Heart left ventricle (tissue), 16 donors: ENCODE measurements at regions not wholly inside any gene's neighbourhood (a gene's known extent, or its start where the extent isn't known, plus 50 kb on each side); places are given as distances from the start of the nearest gene placed in this dataset.

Experiments used
- ATAC-seq, 4 donors: fragments of 200-7000 bp; cut with Tn5 transposase; one replicate each; pipeline ENCODE4 v1.9.1; 2020 to 2022; ENCODE audit warnings: moderate library complexity in 4 of 4, mild to moderate bottlenecking in 3 of 4, moderate number of reproducible peaks in 1 of 4
- DNase-seq, 5 donors: peaks; one replicate each; pipeline ENCODE4 v3.0.0-alpha.2; 2020
- H3K27ac ChIP-seq, 12 donors: fragments of 200-600 bp; sonication (generic) in 4 of 12; one replicate each; pipeline versions ENCODE4 v1.5.0 to v1.8.0; 2016 to 2022; ENCODE audit warnings: mild to moderate bottlenecking in 2 of 12
- H3K27me3 ChIP-seq, 9 donors: fragments of 200-600 bp; sonication (generic) in 2 of 9; one replicate each; pipeline versions ENCODE4 v1.5.1 to v1.8.0; 2016 to 2022; ENCODE audit warnings: mild to moderate bottlenecking in 3 of 9
- H3K36me3 ChIP-seq, 9 donors: fragments of 200-600 bp; sonication (generic) in 2 of 9; one replicate each; pipeline versions ENCODE4 v1.5.0 to v1.8.0; 2018 to 2022; ENCODE audit warnings: mild to moderate bottlenecking in 2 of 9
- H3K4me1 ChIP-seq, 12 donors: fragments of 200-600 bp; sonication (generic) in 4 of 12; one replicate each; pipeline versions ENCODE4 v1.5.0 to v1.8.0; 2016 to 2022; ENCODE audit warnings: mild to moderate bottlenecking in 3 of 12
- H3K4me3 ChIP-seq, 12 donors: fragments of 200-600 bp; sonication (generic) in 4 of 12; one replicate each; pipeline versions ENCODE4 v1.5.0 to v1.8.0; 2017 to 2022; ENCODE audit warnings: mild to moderate bottlenecking in 9 of 12, moderate library complexity in 4 of 12
- H3K9me3 ChIP-seq, 12 donors: fragments of 200-600 bp; sonication (generic) in 4 of 12; one replicate each; pipeline versions ENCODE4 v1.5.0 to v1.8.0; 2016 to 2022; ENCODE audit warnings: mild to moderate bottlenecking in 1 of 12
- POLR2A ChIP-seq, 2 donors: fragments of 450-650 bp; IDR thresholded peaks; one replicate each; pipeline ENCODE4 v1.6.1; 2017; ENCODE audit warnings: antibody characterized with exemption in 2 of 2, mild to moderate bottlenecking in 2 of 2, moderate library complexity in 2 of 2
- WGBS, 4 donors: extraction: QIAGEN DNeasy Blood & Tissue Kit in 2 of 4; methylation state at CpG; one replicate each; pipeline versions ENCODE4 v1.1.5 to v1.1.7; 2013 to 2018; 5-methylcytosine and 5-hydroxymethylcytosine counted together
- intact Hi-C, 10 donors: fragments of 100-400 bp; cut with DNase I; formaldehyde crosslinking; loops; one replicate each; pipeline versions ENCODE4 v1.11.1 to v1.14.2; 2022
- TF ChIP-seq, protein P1 (sequence below), 12 donors: fragments of 200-600 bp; sonication (generic) in 4 of 12; IDR thresholded peaks; one replicate each; pipeline versions ENCODE4 v1.5.0 to v1.8.0; 2018 to 2022; ENCODE audit warnings: antibody characterized with exemption in 12 of 12, mild to moderate bottlenecking in 5 of 12
- donor health status: ischemic (EF 13 %, LVEDD 7.1; RV severe dilation, severe dysfunction).
- donor health status: healthy with polysubstance abuse.
- donor health status: DM: no; HTN: yes; CAD: no.
- donor health status: DM: no; HTN: no; CAD: no.
- donor health status: ischemic (EF 25% LVEDD 6.9; RV normal size, moderate dysfunction).
- donor health status: ischemic (EF 25% LVEDD 5.7; RV mildly dilated, moderate dysfunction).
- donor health status: healthy.
- donor health status: DM: yes; HTN: yes; CAD: no.
- donor health status: ischemic (EF 35%, LVEDD 5.7; RV mildly dilated, moderate dysfunction).
- donor health status: nonischemic (EF 11% LVEDD 7.7; RV severe dilation, severe dysfunction).
- donor health status: DM: yes; HTN: yes; CAD: no.
- donor health status: PGD.
- donor health status: ischemic (EF 29% LVEDD 5.4; RV normal size, mild dysfunction).
- donor health status: nonischemic (EF 23%, LVEDD 6.1; RV moderate dilation, normal function).

DNA sequence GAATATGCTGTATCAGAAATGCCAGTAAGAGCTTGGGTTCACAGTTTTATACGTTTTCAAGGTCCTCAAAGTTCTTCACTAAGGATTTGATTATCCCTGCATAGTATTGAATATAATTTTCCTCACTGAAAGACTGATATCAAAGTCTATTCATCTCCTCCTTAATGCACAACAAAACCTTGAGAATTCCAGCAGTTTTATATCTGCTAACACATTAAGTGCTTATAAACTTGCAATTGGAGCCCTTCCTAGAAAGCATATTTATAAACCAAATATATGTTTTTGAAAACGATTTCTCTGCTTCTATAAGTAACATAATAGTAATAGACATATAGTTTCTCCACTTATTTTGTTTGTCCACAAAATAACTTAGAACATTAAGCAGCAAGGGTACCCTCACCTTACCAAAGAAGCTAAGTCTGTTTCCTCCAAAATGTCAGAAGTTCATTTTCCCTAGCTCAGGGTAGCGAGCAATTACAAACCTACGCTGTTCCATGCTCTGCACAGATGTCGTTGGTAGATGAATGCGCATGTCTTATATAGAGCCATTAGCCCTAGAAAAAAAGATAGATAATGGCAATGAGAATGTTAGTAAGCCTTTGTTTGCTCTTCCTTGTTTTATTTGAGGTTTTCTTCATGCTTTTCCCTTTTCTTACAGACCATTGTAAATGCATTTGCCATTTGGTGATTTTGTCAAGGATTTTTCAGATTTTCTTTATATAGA, 213.2 kb downstream of the RBM43 start:
- Histone ChIP-seq H3K4me3 (no peak overlapping the region), H3K4me1 (no peaks in the 10 kb centered on the region), H3K9me3 (peaks cover 0 to 5% (median 0%) of the 10 kb centered on the region in 12 donors), H3K27me3 (no peaks in the 10 kb centered on the region), H3K36me3 (no peaks in the 10 kb centered on the region), H3K27ac (no peak overlapping the region)
- TF ChIP-seq, protein P1, sequence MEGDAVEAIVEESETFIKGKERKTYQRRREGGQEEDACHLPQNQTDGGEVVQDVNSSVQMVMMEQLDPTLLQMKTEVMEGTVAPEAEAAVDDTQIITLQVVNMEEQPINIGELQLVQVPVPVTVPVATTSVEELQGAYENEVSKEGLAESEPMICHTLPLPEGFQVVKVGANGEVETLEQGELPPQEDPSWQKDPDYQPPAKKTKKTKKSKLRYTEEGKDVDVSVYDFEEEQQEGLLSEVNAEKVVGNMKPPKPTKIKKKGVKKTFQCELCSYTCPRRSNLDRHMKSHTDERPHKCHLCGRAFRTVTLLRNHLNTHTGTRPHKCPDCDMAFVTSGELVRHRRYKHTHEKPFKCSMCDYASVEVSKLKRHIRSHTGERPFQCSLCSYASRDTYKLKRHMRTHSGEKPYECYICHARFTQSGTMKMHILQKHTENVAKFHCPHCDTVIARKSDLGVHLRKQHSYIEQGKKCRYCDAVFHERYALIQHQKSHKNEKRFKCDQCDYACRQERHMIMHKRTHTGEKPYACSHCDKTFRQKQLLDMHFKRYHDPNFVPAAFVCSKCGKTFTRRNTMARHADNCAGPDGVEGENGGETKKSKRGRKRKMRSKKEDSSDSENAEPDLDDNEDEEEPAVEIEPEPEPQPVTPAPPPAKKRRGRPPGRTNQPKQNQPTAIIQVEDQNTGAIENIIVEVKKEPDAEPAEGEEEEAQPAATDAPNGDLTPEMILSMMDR (IDR thresholded peaks at IDR 0.05), result no peak
- no peak for TF ChIP-seq POLR2A (IDR thresholded peaks at IDR 0.05)
- intact Hi-C loops, result no loop called here
- WGBS, 4 donors, result 87 to 92% (median 90%) methylated on average over 6 of the region's 6 CpGs
- no peak for DNase-seq
- no peak for ATAC-seq

DNA sequence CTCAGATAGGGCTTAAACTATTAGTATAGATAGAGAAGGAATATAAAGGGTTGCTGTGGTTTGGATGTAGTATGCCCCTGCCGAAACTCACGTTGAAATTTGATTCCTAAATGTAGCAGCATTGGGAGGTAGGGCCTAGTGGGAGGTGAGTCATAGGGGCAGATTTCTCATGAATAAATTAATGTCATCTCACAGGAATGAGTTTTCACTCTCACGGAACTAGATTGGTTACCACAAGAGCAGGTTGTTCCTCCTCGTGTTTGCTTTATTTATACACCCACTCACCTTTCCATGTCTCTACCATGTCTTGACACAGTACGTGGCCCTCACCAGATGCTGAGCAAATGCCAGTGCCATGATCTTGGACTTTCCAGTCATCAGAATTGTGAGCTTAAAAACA, 218.2 kb downstream of the RBM43 start:
- ATAC-seq, result no peak
- Histone ChIP-seq H3K4me3 (no peak overlapping the region), H3K27me3 (no peaks in the 10 kb centered on the region), H3K9me3 (peaks cover 0 to 5% (median 0%) of the 10 kb centered on the region in 12 donors), H3K36me3 (no peaks in the 10 kb centered on the region), H3K4me1 (no peaks in the 10 kb centered on the region), H3K27ac (no peak overlapping the region)
- intact Hi-C loops, result no loop called here
- DNase-seq, result no peak
- no peak for TF ChIP-seq POLR2A (IDR thresholded peaks at IDR 0.05)
- TF ChIP-seq, protein P1 (IDR thresholded peaks at IDR 0.05), result no peak
- WGBS, 4 donors, result 79 to 83% (median 80%) methylated on average over 5 of the region's 5 CpGs

DNA sequence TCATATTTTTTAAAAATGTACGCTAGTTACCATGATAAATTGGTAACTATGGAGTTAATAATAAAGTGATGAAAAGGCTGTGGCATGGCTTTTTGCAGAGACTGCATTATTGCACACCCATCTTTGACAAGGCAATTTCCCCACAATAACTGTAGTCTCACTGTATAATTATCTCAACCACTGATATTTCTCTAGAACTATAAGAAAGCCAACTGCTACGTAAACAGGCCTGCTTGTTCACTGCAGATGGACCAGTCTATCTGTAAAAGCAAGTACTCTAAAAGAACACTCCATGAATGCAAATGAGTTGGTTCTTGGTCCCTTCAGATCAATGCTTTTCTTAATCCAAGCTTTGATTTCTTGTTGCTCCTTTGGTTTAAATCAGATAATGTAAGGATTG, 218.7 kb downstream of the RBM43 start:
- intact Hi-C loops, result no loop called here
- Histone ChIP-seq H3K9me3 (peaks cover 0 to 5% (median 0%) of the 10 kb centered on the region in 12 donors), H3K27me3 (no peaks in the 10 kb centered on the region), H3K27ac (no peak overlapping the region), H3K4me3 (no peak overlapping the region), H3K36me3 (no peaks in the 10 kb centered on the region), H3K4me1 (no peaks in the 10 kb centered on the region)
- WGBS, 4 donors, result 88 to 94% (median 91%) methylated on average over 2 of the region's 2 CpGs
- TF ChIP-seq POLR2A (IDR thresholded peaks at IDR 0.05), result no peak
- TF ChIP-seq, protein P1 (IDR thresholded peaks at IDR 0.05), result no peak
- ATAC-seq (no peak), DNase-seq (no peak)

DNA sequence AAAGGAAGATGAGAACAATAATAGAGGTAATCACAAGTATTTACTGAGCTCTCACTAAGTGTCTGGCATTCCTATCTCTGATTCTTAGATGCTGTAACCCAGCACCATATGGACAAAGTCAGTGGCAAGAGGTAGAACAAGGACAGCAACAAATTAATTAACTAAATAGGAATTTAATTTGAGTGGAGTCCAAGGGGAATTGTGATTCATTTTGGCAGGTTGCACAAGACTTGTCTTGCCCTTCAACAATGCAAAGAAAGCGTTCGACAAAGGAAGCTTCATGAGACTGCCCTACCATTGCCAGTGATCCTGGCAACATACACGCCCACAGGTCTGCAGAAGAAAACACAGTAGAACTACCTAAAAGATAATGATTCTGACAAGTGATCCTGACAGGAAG, 221.6 kb downstream of the RBM43 start:
- Histone ChIP-seq H3K9me3 (peaks cover 0 to 5% (median 0%) of the 10 kb centered on the region in 12 donors), H3K4me3 (no peak overlapping the region), H3K4me1 (no peaks in the 10 kb centered on the region), H3K36me3 (no peaks in the 10 kb centered on the region), H3K27me3 (no peaks in the 10 kb centered on the region), H3K27ac (no peak overlapping the region)
- intact Hi-C loops, result no loop called here
- TF ChIP-seq, protein P1 (IDR thresholded peaks at IDR 0.05), result no peak
- TF ChIP-seq POLR2A (IDR thresholded peaks at IDR 0.05), result no peak
- WGBS, 4 donors, result 83 to 87% (median 85%) methylated on average over 3 of the region's 3 CpGs
- no peak for ATAC-seq
- no peak for DNase-seq
